Astrocyte (in vitro differentiated cells and primary cell): ENCODE measurements at regions not wholly inside any gene's neighbourhood (a gene's known extent, or its start where the extent isn't known, plus 50 kb on each side); places are given as distances from the start of the nearest gene placed in this dataset.

Experiments
- EZH2 ChIP-seq: IDR thresholded peaks from 2 replicates; pipeline ENCODE4 v1.6.1; 2012; ENCODE audit warnings: mild to moderate bottlenecking, low read length, inconsistent platforms; ENCODE audit not compliant: insufficient read depth
- TF ChIP-seq, protein P1 (sequence below): IDR thresholded peaks from 2 replicates; pipeline ENCODE4 v1.5.1; 2011; ENCODE audit warnings: low read depth, mild to moderate bottlenecking, inconsistent platforms, low read length, moderate library complexity; ENCODE audit not compliant: insufficient read depth

DNA sequence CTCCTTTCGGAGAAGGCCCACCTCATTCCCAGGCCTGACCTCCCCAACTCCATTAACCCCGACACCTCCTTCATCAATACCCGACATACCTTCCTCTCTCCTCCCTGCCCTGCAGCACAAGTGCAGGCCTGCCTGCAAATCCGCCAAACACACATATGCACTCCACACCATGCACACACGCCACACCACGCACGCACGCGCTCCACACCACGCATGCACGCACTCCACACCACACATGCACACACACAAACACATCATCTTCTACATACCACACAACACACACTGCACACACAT is 629.6 kb downstream of the TBC1D22A start:
- TF ChIP-seq, protein P1, sequence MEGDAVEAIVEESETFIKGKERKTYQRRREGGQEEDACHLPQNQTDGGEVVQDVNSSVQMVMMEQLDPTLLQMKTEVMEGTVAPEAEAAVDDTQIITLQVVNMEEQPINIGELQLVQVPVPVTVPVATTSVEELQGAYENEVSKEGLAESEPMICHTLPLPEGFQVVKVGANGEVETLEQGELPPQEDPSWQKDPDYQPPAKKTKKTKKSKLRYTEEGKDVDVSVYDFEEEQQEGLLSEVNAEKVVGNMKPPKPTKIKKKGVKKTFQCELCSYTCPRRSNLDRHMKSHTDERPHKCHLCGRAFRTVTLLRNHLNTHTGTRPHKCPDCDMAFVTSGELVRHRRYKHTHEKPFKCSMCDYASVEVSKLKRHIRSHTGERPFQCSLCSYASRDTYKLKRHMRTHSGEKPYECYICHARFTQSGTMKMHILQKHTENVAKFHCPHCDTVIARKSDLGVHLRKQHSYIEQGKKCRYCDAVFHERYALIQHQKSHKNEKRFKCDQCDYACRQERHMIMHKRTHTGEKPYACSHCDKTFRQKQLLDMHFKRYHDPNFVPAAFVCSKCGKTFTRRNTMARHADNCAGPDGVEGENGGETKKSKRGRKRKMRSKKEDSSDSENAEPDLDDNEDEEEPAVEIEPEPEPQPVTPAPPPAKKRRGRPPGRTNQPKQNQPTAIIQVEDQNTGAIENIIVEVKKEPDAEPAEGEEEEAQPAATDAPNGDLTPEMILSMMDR: no peak
- no peak for TF ChIP-seq EZH2
